Fibroblast of the aortic adventitia (primary cell): ENCODE measurements at regions not wholly inside any gene's neighbourhood (a gene's known extent, or its start where the extent isn't known, plus 50 kb on each side); places are given as distances from the start of the nearest gene placed in this dataset. TPM values are rescaled to one million over a fixed set of nuclear protein-coding genes. Genes with fewer than 3 reads are reported as not detected.

Experiments
- DNase-seq: peaks from one replicate; pipeline ENCODE4 v3.0.0-alpha.2; 2010; ENCODE audit warnings: low read depth
- H3K4me3 ChIP-seq: 2 replicates; pipeline ENCODE4 v1.5.1; 2011; ENCODE audit warnings: low read depth, mild to moderate bottlenecking, control low read depth, low read length, moderate library complexity
- small RNA-seq: library from RNA; depleted of rRNA; stranded (forward); fragments of <200 nt; gene quantifications from one replicate; pipeline ENCODE3, GENCODE V24; 2012
- TF ChIP-seq, protein P1 (sequence below): IDR thresholded peaks from 2 replicates; pipeline ENCODE4 v1.5.1; 2011; ENCODE audit warnings: mild to moderate bottlenecking, low read length, control low read depth, inconsistent platforms; ENCODE audit not compliant: insufficient read depth

DNA sequence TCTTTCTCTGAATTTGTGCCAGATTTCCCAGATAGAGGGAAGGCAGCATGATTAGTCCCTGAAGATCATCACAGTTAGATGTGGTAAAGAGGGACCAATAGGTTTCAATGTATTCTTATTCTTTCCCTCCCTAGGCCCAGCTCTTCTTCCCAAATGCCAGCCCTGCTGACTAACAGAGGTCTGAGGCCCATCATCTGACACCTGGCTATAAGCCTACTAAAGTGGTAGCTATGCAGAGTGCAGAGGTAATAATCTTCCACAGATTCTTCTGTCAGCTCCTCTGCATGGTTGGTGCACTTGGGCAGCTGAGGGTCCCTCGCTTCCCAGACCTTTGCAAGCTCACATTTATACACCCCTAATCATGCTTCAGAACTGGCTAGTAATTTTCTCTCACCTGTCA, 63.7 kb upstream of the PZP start:
- DNase-seq = no peak
- no peak overlapping the region for H3K4me3 ChIP-seq
- TF ChIP-seq, protein P1, sequence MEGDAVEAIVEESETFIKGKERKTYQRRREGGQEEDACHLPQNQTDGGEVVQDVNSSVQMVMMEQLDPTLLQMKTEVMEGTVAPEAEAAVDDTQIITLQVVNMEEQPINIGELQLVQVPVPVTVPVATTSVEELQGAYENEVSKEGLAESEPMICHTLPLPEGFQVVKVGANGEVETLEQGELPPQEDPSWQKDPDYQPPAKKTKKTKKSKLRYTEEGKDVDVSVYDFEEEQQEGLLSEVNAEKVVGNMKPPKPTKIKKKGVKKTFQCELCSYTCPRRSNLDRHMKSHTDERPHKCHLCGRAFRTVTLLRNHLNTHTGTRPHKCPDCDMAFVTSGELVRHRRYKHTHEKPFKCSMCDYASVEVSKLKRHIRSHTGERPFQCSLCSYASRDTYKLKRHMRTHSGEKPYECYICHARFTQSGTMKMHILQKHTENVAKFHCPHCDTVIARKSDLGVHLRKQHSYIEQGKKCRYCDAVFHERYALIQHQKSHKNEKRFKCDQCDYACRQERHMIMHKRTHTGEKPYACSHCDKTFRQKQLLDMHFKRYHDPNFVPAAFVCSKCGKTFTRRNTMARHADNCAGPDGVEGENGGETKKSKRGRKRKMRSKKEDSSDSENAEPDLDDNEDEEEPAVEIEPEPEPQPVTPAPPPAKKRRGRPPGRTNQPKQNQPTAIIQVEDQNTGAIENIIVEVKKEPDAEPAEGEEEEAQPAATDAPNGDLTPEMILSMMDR = no peak

DNA sequence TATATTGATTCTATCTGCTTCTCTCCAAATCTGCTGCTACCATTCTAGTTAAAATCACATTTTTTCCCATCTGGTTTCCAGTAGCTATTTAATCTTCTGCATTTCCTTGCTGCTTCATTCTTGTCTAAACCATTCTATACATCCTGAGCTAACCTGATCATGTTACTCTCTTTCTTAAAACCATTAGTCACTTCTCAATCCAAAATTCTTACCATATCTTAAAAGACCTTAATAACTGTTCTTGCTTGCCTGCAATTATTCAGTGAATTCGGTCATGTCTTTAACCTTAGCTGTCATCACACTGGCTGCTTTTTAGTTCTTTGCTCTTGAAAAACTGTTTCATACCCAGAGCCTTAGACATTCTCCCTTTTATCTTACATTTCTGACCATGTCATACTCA, 56.4 kb upstream of the PZP start:
- no peak for DNase-seq
- H3K4me3 ChIP-seq = no peak overlapping the region
- TF ChIP-seq, protein P1 = no peak

DNA sequence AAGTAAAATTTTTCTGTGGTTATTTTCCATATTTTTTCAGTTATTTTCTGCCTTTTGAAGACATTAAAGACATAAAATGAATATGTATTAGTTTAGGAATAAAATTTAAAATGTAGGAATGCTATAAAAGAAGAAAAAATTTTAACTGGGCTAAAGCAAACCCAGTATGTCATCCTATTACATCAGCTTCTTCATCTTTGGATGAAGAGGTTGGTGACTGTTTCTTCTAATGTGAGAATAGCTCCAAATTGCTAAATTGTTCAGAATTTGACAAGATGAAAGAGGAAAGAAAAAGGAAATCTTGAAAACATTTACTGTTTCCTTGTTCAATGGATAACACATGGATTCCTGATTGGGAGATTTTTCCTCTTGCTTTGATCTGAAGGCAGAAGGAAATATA, 52.7 kb upstream of the PZP start:
- peak; percentile 32 for DNase-seq
- H3K4me3 ChIP-seq = no peak overlapping the region
- TF ChIP-seq, protein P1 = no peak

DNA sequence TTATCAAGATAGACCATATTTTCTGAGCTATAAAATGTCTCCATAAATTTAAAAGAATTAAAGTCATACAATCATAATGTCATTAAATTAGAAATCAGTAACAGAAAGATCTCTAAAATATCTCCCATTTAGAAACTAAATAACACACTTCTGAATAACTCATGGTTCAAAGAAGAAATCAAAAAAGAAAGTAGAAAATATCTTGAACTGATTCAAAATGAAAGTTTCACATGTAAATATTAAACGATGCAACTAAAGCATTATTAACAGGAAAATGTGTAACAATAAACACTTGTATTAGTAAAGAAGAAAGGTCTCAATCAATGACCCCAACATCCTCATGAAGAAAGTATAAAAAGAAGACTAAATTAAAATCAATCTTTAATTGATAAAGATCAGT, 50.5 kb upstream of the PZP start:
- H3K4me3 ChIP-seq = no peak overlapping the region
- TF ChIP-seq, protein P1 = no peak
- DNase-seq = no peak

Small RNA genes lying in the stretch of these regions (small RNA-seq; reads per million reads assigned to genes)
- not detected for gene RF00072
